Tongue (tissue), 1 donor: ENCODE measurements at regions not wholly inside any gene's neighbourhood (a gene's known extent, or its start where the extent isn't known, plus 50 kb on each side); places are given as distances from the start of the nearest gene placed in this dataset.
A peak's percentile ranks its signal among the peaks of the same experiment; 100 is the strongest.
"Not testable (repeated sequence)": the region's sequence is repeated elsewhere in the genome, so short reads cannot be mapped to it uniquely, and the experiment has no call there.

ENCODE experiments used
- DNase-seq: peaks from one replicate; pipeline ENCODE4 v3.0.0-alpha.2; 2015

- not testable (repeated sequence) for DNase-seq
Measured at GRCh38 chr19:56980326-56980725, 139.5 kb upstream of the USP29 start.

GRCh38 chr19:56980906-56981305, 138.9 kb upstream of the USP29 start:
- peak; percentile 38 for DNase-seq

GRCh38 chr19:56981440-56981839, 138.3 kb upstream of the USP29 start:
- DNase-seq = not testable (repeated sequence)

- peak; percentile 50 for DNase-seq
Measured at GRCh38 chr19:56983171-56983570, 136.6 kb upstream of the USP29 start.

GRCh38 chr19:56983804-56984203, 136.0 kb upstream of the USP29 start:
- DNase-seq = no peak

GRCh38 chr19:56986386-56986785, 133.4 kb upstream of the USP29 start:
- DNase-seq = no peak

GRCh38 chr19:56987184-56987583, 132.6 kb upstream of the USP29 start:
- DNase-seq = no peak

GRCh38 chr19:56988299-56988698, 131.5 kb upstream of the USP29 start:
- no peak for DNase-seq

- peak; percentile 67 for DNase-seq
Measured at GRCh38 chr19:56991912-56992311, 127.9 kb upstream of the USP29 start.

- no peak for DNase-seq
Measured at GRCh38 chr19:56993851-56994250, 125.9 kb upstream of the USP29 start.

GRCh38 chr19:56994251-56995017, 125.4 kb upstream of the USP29 start:
- DNase-seq = no peak

- DNase-seq = no peak
Measured at GRCh38 chr19:56995303-56995702, 124.5 kb upstream of the USP29 start.

GRCh38 chr19:57002195-57002601, 117.6 kb upstream of the USP29 start:
- DNase-seq = no peak

GRCh38 chr19:57002710-57003109, 117.1 kb upstream of the USP29 start:
- peak; percentile 45 for DNase-seq

GRCh38 chr19:57004418-57004817, 115.4 kb upstream of the USP29 start:
- no peak for DNase-seq

GRCh38 chr19:57008432-57008831, 111.4 kb upstream of the USP29 start:
- no peak for DNase-seq

- DNase-seq = no peak
Measured at GRCh38 chr19:57010541-57010940, 109.2 kb upstream of the USP29 start.

- no peak for DNase-seq
Measured at GRCh38 chr19:57016076-57016475, 103.7 kb upstream of the USP29 start.

- no peak for DNase-seq
Measured at GRCh38 chr19:57016491-57016890, 103.3 kb upstream of the USP29 start.

GRCh38 chr19:57025491-57025890, 94.3 kb upstream of the USP29 start:
- no peak for DNase-seq

- DNase-seq = no peak
Measured at GRCh38 chr19:57026476-57026875, 93.3 kb upstream of the USP29 start.

- DNase-seq = no peak
Measured at GRCh38 chr19:57027360-57027759, 92.4 kb upstream of the USP29 start.

GRCh38 chr19:57028804-57029525, 90.8 kb upstream of the USP29 start:
- DNase-seq = no peak

- DNase-seq = no peak
Measured at GRCh38 chr19:57031106-57031505, 88.7 kb upstream of the USP29 start.
